HG03457 (cell line): ENCODE measurements at regions not wholly inside any gene's neighbourhood (a gene's known extent, or its start where the extent isn't known, plus 50 kb on each side); places are given as distances from the start of the nearest gene placed in this dataset.

Experiments
- ATAC-seq: cut with Tn5 transposase; IDR thresholded peaks from one replicate; pipeline ENCODE4 v1.9.1; 2021; ENCODE audit warnings: moderate number of reproducible peaks; ENCODE audit not compliant: unreplicated experiment

GRCh38 chr2:120948662-120949011, 213.0 kb downstream of the GLI2 start:
- ATAC-seq: no peak

- no peak for ATAC-seq
Measured at GRCh38 chr2:120949027-120949956, 213.6 kb downstream of the GLI2 start.

- no peak for ATAC-seq
Measured at GRCh38 chr2:120949957-120950590, 214.4 kb downstream of the GLI2 start.

- ATAC-seq: no peak
Measured at GRCh38 chr2:120951693-120952092, 216.0 kb downstream of the GLI2 start.

GRCh38 chr2:120952318-120952717, 216.7 kb downstream of the GLI2 start:
- no peak for ATAC-seq

GRCh38 chr2:120953066-120953756, 217.5 kb downstream of the GLI2 start:
- ATAC-seq: no peak

GRCh38 chr2:120953843-120954584, 218.3 kb downstream of the GLI2 start:
- ATAC-seq: no peak

- no peak for ATAC-seq
Measured at GRCh38 chr2:120954939-120955338, 219.3 kb downstream of the GLI2 start.

- no peak for ATAC-seq
Measured at GRCh38 chr2:120955427-120955826, 219.8 kb downstream of the GLI2 start.

- no peak for ATAC-seq
Measured at GRCh38 chr2:120956486-120957156, 221.0 kb downstream of the GLI2 start.

- ATAC-seq: no peak
Measured at GRCh38 chr2:120957905-120958304, 222.2 kb downstream of the GLI2 start.

GRCh38 chr2:120958623-120959366, 223.1 kb downstream of the GLI2 start:
- ATAC-seq: no peak

- no peak for ATAC-seq
Measured at GRCh38 chr2:120959426-120959825, 223.8 kb downstream of the GLI2 start.

- ATAC-seq: no peak
Measured at GRCh38 chr2:120960770-120961366, 225.2 kb downstream of the GLI2 start.

GRCh38 chr2:120961396-120961795, 225.7 kb downstream of the GLI2 start:
- no peak for ATAC-seq

GRCh38 chr2:120963997-120964705, 228.5 kb downstream of the GLI2 start:
- ATAC-seq: no peak

GRCh38 chr2:120964819-120965218, 229.2 kb downstream of the GLI2 start:
- ATAC-seq: no peak

GRCh38 chr2:120966510-120967254, 231.0 kb downstream of the GLI2 start:
- no peak for ATAC-seq
